Activated B cell treated with CpG ODN at 0.5 μM for 24 hours (primary cell): ENCODE measurements at regions not wholly inside any gene's neighbourhood (a gene's known extent, or its start where the extent isn't known, plus 50 kb on each side); places are given as distances from the start of the nearest gene placed in this dataset.

Experiments
- ATAC-seq: fragments of 200-7000 bp; cut with Tn5 transposase; one replicate; pipeline ENCODE4 v1.10.0; 2021; ENCODE audit warnings: low read depth, mild to moderate bottlenecking, moderate library complexity
- CTCF ChIA-PET: fragments of 350-600 bp; sonication (Branson Sonifier 250); formaldehyde crosslinking; loops from one replicate; lab custom pipeline; 2021; ENCODE audit warnings: antibody characterized with exemption; lab: Charles Lee
- POLR2A ChIA-PET: fragments of 350-600 bp; sonication (Branson Sonifier 250); formaldehyde crosslinking; loops from one replicate; lab custom pipeline; 2021; ENCODE audit warnings: antibody characterized with exemption; lab: Charles Lee
- DNase-seq: peaks from one replicate; pipeline ENCODE4 v3.0.0; 2022
- H3K27ac Mint-ChIP-seq: one replicate; pipeline ENCODE4 v1.8.0; 2020; ENCODE audit warnings: mixed read lengths
- H3K27me3 Mint-ChIP-seq: one replicate; pipeline ENCODE4 v1.8.0; 2021; ENCODE audit warnings: mixed read lengths
- H3K36me3 Mint-ChIP-seq: one replicate; pipeline ENCODE4 v1.8.0; 2021; ENCODE audit warnings: low read depth, mixed read lengths
- H3K4me1 Mint-ChIP-seq: one replicate; pipeline ENCODE4 v1.8.0; 2021; ENCODE audit warnings: mixed read lengths
- H3K4me3 Mint-ChIP-seq: one replicate; pipeline ENCODE4 v1.8.0; 2020; ENCODE audit warnings: mild to moderate bottlenecking, mixed read lengths
- H3K9me3 Mint-ChIP-seq: one replicate; pipeline ENCODE4 v1.8.0; 2020; ENCODE audit warnings: mixed read lengths
- CTCF ChIP-seq: fragments of 200-600 bp; IDR thresholded peaks from one replicate; pipeline ENCODE4 v1.8.0; 2022; ENCODE audit warnings: antibody characterized with exemption, mild to moderate bottlenecking
- intact Hi-C: fragments of 100-400 bp; cut with micrococcal nuclease; formaldehyde crosslinking; loops from one replicate; pipeline ENCODE4 v1.15.1; 2024

- Mint-ChIP-seq H3K27ac (no peak overlapping the region), H3K4me1 (peaks cover 6% of the 10 kb centered on the region), H3K9me3 (no peaks in the 10 kb centered on the region), H3K27me3 (peaks cover 4% of the 10 kb centered on the region), H3K4me3 (no peak overlapping the region), H3K36me3 (no peaks in the 10 kb centered on the region)
- no peak for DNase-seq
- intact Hi-C loops = no loop called here
- POLR2A ChIA-PET = no interaction called here
- no peak for TF ChIP-seq CTCF
- ATAC-seq = no peak
- CTCF ChIA-PET = no interaction called here
Observed at GRCh38 chr2:84212611-84213314, 246.3 kb downstream of the SUCLG1 start.

GRCh38 chr2:84209941-84210340 lies 249.1 kb downstream of the SUCLG1 start:
- peaks cover 4% of the 10 kb centered on the region for H3K27me3 Mint-ChIP-seq
- no peak overlapping the region for H3K27ac Mint-ChIP-seq
- intact Hi-C loops = no loop called here
- CTCF ChIA-PET = no interaction called here
- POLR2A ChIA-PET = no interaction called here
- no peak for TF ChIP-seq CTCF
- no peak overlapping the region for H3K4me3 Mint-ChIP-seq
- ATAC-seq = no peak
- H3K9me3 Mint-ChIP-seq = no peaks in the 10 kb centered on the region
- no peak for DNase-seq
- H3K4me1 Mint-ChIP-seq = peaks cover 6% of the 10 kb centered on the region
- no peaks in the 10 kb centered on the region for H3K36me3 Mint-ChIP-seq

- no peak for TF ChIP-seq CTCF
- no peak overlapping the region for H3K4me3 Mint-ChIP-seq
- H3K36me3 Mint-ChIP-seq = no peaks in the 10 kb centered on the region
- H3K4me1 Mint-ChIP-seq = no peaks in the 10 kb centered on the region
- intact Hi-C loops = no loop called here
- DNase-seq = no peak
- CTCF ChIA-PET = no interaction called here
- no peak overlapping the region for H3K27ac Mint-ChIP-seq
- H3K9me3 Mint-ChIP-seq = peaks cover 2% of the 10 kb centered on the region
- H3K27me3 Mint-ChIP-seq = peaks cover 4% of the 10 kb centered on the region
- POLR2A ChIA-PET = no interaction called here
- ATAC-seq = no peak
Observed at GRCh38 chr2:84204995-84205394, 254.1 kb downstream of the SUCLG1 start.

- H3K9me3 Mint-ChIP-seq = peaks cover 4% of the 10 kb centered on the region
- intact Hi-C loops = no loop called here
- no peaks in the 10 kb centered on the region for H3K27me3 Mint-ChIP-seq
- ATAC-seq = no peak
- POLR2A ChIA-PET = no interaction called here
- DNase-seq = no peak
- CTCF ChIA-PET = no interaction called here
- H3K36me3 Mint-ChIP-seq = no peaks in the 10 kb centered on the region
- TF ChIP-seq CTCF = no peak
- H3K4me1 Mint-ChIP-seq = no peaks in the 10 kb centered on the region
- no peak overlapping the region for H3K4me3 Mint-ChIP-seq
- H3K27ac Mint-ChIP-seq = no peak overlapping the region
Observed at GRCh38 chr2:84202166-84202565, 256.9 kb downstream of the SUCLG1 start.

GRCh38 chr2:84201158-84201557 lies 257.9 kb downstream of the SUCLG1 start:
- DNase-seq (no peak), ATAC-seq (no peak)
- intact Hi-C loops = no loop called here

More at GRCh38 chr2:84201158-84201557, 257.9 kb downstream of the SUCLG1 start:
- peaks cover 4% of the 10 kb centered on the region for H3K9me3 Mint-ChIP-seq
- ChIA-PET CTCF (no interaction called here), POLR2A (no interaction called here)
- H3K4me1 Mint-ChIP-seq = no peaks in the 10 kb centered on the region
- no peak overlapping the region for H3K4me3 Mint-ChIP-seq
- H3K27ac Mint-ChIP-seq = no peak overlapping the region
- H3K27me3 Mint-ChIP-seq = no peaks in the 10 kb centered on the region
- no peak for TF ChIP-seq CTCF
- H3K36me3 Mint-ChIP-seq = no peaks in the 10 kb centered on the region
